GM12892 (cell line): ENCODE measurements at regions not wholly inside any gene's neighbourhood (a gene's known extent, or its start where the extent isn't known, plus 50 kb on each side); places are given as distances from the start of the nearest gene placed in this dataset.

Experiments used
- POLR2A ChIP-seq: IDR thresholded peaks from 2 replicates; pipeline ENCODE4 v1.6.1; 2011; ENCODE audit warnings: low read depth, low read length, control low read depth
- TAF1 ChIP-seq: IDR thresholded peaks from 2 replicates; pipeline ENCODE4 v1.6.1; 2011; ENCODE audit warnings: low read depth, mild to moderate bottlenecking, control low read depth, low read length, borderline replicate concordance

- TF ChIP-seq POLR2A = no peak
- no peak for TF ChIP-seq TAF1
These were observed 121.3 kb downstream of the BBS10 start for GRCh38 chr12:76226956-76227355.
